Activated CD8-positive, alpha-beta memory T cell treated with anti-CD3 and anti-CD28 coated beads, Interleukin-2, amount 50 U/mL, for 1 hour (primary cell): ENCODE measurements at regions not wholly inside any gene's neighbourhood (a gene's known extent, or its start where the extent isn't known, plus 50 kb on each side); places are given as distances from the start of the nearest gene placed in this dataset.
"Not testable (repeated sequence)": the region's sequence is repeated elsewhere in the genome, so short reads cannot be mapped to it uniquely, and the experiment has no call there.

Experiments used
- DNase-seq: peaks from one replicate; pipeline ENCODE4 v3.0.0-alpha.2; 2020; ENCODE audit errors: extremely low read depth

DNA sequence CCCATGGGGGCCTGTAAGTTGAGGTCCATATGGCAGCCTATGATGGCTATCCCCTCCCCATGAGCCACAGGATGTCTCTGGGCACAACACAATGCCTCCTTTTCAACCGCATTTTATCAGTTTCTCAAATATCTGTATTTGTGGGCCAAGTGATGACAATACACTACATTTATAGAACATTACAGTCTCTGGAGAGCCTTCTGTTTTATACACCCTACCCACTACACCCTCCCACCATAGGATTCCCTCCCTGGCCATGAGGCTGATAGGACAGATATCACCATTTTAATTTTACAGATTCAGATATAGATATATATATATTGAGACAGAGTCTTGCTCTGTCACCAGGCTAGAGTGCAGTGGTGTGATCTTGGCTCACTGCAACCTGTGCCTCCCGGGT, 236.8 kb downstream of the ENC1 start:
- no peak for DNase-seq

DNA sequence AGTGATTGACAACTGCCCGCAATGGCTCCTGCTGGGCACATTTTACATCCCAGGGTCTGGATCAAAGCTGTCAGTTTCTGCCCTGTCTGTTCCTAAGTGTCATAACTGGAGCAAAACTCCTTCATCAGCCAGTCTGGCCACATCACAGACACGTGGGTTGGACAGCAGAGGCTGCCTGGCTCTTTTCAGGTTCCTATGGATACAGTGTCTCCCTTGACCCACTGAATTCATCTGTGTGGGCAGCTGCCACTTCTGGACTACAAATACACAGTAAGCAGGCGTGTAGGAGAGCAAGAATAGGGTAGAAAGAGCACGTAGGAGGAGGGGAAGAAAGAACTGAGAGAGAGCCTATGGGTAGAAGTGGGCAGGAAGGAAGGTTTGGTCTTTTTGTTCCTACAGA, 238.0 kb downstream of the ENC1 start:
- no peak for DNase-seq

- DNase-seq, result no peak
These were observed 238.6 kb downstream of the ENC1 start for GRCh38 chr5:74401946-74402320.

DNA sequence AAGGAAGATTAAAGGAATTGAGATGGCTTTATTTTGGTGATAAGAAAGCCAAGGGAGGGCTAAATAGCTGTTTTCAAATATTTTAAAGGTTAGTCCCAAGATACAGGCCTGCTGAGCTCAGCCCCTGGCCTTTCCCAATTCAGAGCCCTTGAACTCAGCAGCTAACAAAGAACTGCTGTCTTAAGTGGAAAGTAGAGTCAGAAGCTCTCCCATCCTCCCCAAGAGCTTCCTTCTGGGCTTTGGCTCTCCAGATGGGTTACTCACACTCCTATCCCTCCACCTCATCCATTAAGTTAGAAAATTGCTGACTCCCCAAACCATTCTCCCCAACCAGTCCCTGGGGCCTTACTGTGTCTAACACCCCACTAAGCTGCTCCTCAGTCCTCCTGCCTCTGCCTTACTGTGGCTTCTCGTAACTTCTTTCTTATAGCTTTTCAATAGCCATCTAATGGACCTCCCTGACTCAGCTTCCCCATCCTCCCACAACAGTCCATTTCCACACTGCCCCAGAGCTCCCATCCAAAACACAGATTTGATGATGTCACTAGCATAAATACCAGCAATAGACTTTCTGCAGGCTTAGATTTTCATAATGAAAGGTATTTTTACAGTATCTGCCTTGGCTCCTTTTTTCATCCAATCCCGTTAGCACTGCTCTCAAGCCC, 239.1 kb downstream of the ENC1 start:
- no peak for DNase-seq

DNA sequence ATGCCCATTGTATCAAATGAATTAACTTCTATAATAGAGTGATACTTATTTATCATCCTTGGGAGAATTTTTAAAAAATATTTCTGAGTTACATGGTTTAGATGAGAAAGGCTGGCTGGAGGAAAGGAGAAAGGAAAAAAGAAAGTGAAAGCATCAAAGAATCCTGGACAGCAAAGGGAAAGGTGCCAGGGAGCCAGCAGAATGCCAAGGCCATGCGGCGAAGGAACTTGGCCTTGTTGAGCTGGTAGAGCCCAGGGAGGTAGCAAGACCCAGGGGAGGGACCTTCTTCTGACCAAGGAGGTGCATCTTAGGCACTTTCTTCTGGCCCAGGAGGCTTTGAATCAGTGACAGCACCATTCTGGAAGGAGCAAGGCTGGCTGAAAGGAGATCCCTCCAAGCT, 240.5 kb downstream of the ENC1 start:
- no peak for DNase-seq

- DNase-seq, result no peak
These were observed 243.5 kb downstream of the ENC1 start for GRCh38 chr5:74396913-74397622.

DNA sequence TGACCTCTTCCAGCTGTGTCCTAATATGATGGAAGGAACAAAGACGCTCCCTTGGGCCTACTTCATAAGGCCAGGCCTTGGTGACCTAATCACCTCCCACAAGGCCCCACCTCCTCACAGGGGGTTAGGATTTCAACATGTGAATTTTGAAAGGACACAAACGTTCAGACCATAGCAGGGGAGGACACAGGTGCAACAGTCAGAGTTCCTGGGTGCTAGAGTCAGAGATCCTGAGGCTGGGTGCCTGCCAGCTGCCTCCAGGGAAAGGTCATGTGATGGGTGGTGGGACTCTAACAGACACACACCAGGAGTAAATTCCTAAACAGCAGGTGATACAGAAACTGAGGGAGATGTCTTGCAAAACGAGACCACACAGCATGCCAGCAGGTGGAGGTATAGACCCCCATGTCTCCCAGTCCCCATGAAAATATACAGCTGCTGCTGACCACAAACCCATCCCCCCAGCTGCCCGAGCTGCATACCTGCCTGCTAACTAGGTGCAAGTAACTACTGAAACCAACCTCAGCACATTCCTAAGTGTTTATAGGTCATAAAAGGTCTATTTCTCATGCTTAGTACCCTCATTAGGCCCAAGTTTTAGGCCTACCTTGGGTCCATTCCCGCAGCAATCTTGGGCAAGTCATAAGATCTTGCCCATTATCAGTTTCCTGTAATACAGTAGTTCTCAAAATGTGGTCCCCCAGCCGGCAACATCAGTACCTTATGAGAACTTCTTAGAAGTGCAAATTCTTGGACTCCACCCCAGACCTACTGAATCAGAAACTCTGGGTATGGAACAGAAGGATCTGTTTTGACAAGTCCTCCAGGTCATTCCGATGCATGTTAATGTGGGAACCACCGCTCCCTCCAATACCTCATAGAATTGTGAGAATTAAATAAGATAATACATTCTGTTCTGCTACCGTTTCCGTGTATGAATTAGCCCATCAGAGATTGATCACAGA, 245.3 kb downstream of the ENC1 start:
- DNase-seq, result no peak

DNA sequence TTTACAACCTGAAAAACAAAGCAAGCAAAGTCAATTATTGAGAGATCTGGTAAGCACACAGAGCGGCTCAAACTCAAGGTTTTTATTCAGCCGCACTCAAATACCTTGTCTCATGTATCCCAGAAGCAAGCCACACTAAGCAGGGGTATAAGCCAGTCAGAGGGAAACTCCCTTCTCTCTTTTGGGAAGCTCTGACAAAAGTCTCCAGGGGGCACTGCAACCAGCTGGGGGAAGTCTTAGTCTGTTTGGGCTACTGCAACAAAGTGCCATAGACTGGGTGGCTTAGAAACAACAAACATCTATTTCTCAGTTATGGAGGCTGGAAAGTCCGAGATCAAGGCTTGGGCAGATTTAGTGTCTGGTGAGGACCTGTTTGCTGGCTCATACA, 246.0 kb downstream of the ENC1 start:
- DNase-seq, result no peak

GRCh38 chr5:74393943-74394342, 246.6 kb downstream of the ENC1 start:
- DNase-seq, result no peak

GRCh38 chr5:74392711-74393351, 247.7 kb downstream of the ENC1 start:
- DNase-seq, result no peak

- no peak for DNase-seq
These were observed 249.1 kb downstream of the ENC1 start for GRCh38 chr5:74391410-74391809.

DNA sequence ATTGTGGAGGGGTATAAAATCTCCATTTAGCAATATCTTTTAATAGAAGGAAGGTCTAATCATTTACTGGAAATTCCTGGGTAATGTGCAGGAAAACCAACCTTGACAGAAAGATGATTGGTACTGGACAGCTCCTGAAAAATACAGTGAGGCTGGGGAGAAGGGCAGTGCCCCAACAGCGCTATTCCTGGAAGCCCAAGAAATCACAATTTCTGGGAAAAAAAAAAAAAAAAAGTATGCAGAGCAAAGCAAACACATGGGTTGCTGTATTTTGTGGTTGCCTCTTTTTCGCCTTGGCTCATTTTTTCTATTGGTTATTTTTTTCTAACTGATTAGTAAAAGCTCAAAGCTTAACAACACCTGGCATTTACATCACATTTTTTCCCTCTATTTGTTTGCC, 249.7 kb downstream of the ENC1 start:
- no peak for DNase-seq

DNA sequence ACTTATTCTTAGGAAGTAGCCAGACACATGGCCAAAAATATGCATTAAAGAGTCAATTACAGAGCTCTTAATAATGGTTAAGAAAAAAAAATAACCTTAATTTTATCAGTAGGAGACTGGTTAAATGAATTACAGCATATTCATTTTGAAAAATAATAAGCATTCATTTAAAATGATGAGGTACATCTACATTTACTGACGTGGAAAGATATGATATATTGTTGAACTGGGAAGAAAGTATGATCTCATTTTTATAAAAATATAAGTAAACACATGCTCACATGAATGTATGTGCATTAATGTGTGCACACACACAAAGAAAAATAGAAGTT, 250.3 kb downstream of the ENC1 start:
- DNase-seq, result no peak

GRCh38 chr5:74389531-74390305, 250.8 kb downstream of the ENC1 start:
- DNase-seq, result no peak

- DNase-seq, result not testable (repeated sequence)
These were observed 252.1 kb downstream of the ENC1 start for GRCh38 chr5:74388411-74388810.

DNA sequence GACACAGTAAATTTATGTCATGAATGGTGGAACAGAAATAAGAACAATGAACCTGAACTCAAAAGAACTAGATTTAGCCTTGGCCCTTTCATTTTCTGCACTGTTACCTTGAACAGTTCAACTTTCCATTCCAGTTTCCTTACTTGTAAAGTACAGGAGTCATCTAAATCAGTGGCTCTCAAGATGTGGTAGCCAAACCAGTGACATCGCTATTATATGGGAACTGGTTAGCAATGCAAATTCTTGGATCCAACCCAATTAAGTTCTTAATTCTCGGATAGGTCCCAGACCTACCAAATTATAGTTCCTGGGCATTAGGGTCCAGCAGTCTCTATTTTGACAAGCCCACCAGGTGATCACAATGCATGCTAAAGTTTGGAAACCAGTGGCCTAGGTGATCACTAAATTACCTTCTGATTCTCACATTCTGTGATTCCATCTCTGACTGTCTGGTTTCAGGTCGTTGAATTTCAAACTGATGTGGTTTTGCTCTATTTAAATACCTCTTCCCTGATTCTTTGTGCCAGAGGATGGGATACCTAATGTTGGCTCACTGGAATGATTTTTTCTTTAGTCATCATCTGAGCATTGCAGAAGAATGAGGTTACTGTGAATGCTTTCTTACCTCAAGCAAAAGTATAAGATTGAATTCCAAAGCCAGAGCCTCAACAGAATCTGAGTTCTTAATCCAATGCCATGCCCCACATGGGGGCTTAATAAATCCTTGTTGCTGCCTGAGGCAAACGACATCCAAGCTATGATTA, 253.8 kb downstream of the ENC1 start:
- no peak for DNase-seq

- DNase-seq, result no peak
These were observed 255.7 kb downstream of the ENC1 start for GRCh38 chr5:74384851-74385250.

DNA sequence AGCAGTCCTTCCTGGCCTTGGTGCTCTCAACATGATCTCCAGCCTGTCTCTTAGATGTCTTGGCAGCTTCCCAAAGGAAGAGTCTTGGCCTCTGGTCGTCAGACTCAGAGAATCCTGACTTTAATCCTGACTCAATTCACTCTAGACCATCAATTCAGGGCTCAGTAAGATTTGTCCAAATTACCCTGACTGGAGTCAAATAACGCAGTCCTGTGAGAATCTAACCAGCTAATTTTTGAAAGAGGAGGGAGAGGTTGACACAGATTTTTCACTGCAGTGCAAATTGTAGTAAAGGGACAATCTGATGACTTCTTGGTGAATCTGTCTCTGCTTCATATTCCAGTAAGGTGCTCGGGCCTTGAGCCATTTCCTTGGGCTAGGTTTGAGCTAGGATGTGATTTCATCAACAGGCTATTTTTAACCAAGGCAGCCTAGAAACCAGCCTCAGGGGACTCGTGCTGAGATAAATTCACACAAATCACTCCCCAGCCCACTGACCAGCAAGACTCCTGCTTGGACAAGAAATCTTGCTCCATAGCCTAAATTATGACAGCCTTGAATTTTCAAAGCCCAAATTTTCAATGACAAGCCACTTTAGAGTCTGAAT, 257.4 kb downstream of the ENC1 start:
- no peak for DNase-seq

GRCh38 chr5:74382123-74382855, 258.2 kb downstream of the ENC1 start:
- DNase-seq, result no peak

DNA sequence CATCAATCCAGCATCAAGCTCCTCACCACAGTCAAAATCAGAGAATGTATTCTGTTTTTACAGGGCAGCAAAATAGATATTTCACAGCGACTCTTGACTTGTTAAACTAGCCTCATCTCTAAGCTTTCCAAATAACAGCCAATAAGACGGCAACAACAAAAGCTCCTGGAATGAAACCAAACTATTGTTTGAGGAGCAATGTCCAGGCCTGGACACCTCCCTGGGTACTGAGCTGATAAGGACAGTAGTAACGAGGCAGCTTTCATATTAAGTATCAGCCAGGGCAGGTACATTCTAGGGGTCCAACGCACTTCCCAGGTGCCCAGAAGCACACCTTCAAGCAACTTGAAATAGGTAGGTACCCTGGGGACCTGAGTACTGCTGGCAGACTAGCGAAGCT, 260.3 kb downstream of the ENC1 start:
- DNase-seq, result no peak
